ENCODE measurements at regions not wholly inside any gene's neighbourhood (a gene's known extent, or its start where the extent isn't known, plus 50 kb on each side); places are given as distances from the start of the nearest gene placed in this dataset.

GRCh38 chr1:182185136-182185535 is 123.6 kb upstream of the ZNF648 start:
- Histone ChIP-seq H3K27ac (replicated peaks in 1 of 4) (no peak overlapping the region), H3K9me3 (no peaks in the 10 kb centered on the region), H3K36me3 (no peaks in the 10 kb centered on the region), H3K4me1 (peaks cover 2 to 24% (median 18%) of the 10 kb centered on the region in 4 donors), H3K4me3 (no peak overlapping the region), H3K27me3 (no peaks in the 10 kb centered on the region)
- intact Hi-C loops (cut with DNase I) = no loop called here
- WGBS = 84% methylated on average over 2 of the region's 2 CpGs
- no peak for DNase-seq (ENCODE audit: extremely low spot score)
- TF ChIP-seq POLR2A (IDR thresholded peaks at IDR 0.05; ENCODE audit: low read depth) (no peak), EP300 (IDR thresholded peaks at IDR 0.05) (no peak), CTCF (IDR thresholded peaks at IDR 0.05) (no peak), POLR2AphosphoS5 (IDR thresholded peaks at IDR 0.05) (no peak)

DNA sequence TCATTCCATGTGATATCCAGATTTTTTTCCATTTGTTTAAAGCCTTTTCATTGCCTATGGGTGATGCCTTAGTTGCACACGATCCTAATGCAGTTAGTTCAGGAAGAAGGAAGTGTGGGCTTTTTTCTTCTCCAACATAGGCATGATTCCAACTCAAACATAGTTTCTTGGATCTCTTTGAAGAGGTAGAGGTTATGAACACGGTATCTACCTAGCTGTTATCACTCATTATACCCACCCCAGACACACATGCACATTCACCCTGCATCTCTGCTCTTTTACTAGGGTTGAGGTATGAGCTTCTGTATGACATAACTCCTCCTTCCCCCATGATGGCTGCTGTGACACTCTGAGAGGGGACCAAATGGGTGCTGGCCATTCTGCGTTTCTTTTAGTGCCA is 122.1 kb upstream of the ZNF648 start:
- no peaks in the 10 kb centered on the region for H3K27me3 ChIP-seq
- no peak for TF ChIP-seq POLR2A (IDR thresholded peaks at IDR 0.05; ENCODE audit: low read depth)
- no peak for TF ChIP-seq CTCF (IDR thresholded peaks at IDR 0.05)
- no peak for TF ChIP-seq EP300 (IDR thresholded peaks at IDR 0.05)
- no peak for TF ChIP-seq POLR2AphosphoS5 (IDR thresholded peaks at IDR 0.05)
- WGBS = 69% methylated on average over 3 of the region's 3 CpGs

DNA sequence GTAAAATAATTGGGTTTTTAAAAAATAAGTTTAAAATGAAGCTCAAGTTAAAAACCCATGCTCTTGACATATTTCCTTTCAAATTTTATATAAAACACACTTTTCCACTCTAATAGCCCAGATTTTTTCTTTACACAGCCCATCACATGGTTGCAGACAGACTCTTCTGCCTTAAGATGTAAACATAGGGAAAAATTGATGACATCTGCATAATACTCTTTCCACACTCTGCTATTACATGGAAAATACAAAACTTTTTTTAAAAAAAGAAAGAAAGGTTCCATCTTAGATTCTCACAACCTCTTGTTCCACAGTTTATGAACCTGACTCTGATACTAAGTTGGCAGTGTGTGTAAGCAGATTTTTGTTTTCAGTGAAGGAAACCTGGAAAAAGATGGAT is 120.8 kb upstream of the ZNF648 start:
- intact Hi-C loops (cut with DNase I) = no loop called here
- no peak overlapping the region for H3K4me3 ChIP-seq
- no peaks in the 10 kb centered on the region for H3K9me3 ChIP-seq
- no peak overlapping the region for H3K27ac ChIP-seq (replicated peaks in 1 of 4)
- H3K27me3 ChIP-seq = no peaks in the 10 kb centered on the region
- TF ChIP-seq CTCF (IDR thresholded peaks at IDR 0.05) = no peak
- no peak for TF ChIP-seq POLR2AphosphoS5 (IDR thresholded peaks at IDR 0.05)
- H3K4me1 ChIP-seq = peaks cover 2 to 24% (median 18%) of the 10 kb centered on the region in 4 donors
- no peak for DNase-seq (ENCODE audit: extremely low spot score)
- no peaks in the 10 kb centered on the region for H3K36me3 ChIP-seq

More for the DNA sequence above, 122.1 kb upstream of the ZNF648 start:
- H3K4me1 ChIP-seq = peaks cover 2 to 24% (median 18%) of the 10 kb centered on the region in 4 donors
- no peak overlapping the region for H3K27ac ChIP-seq (replicated peaks in 1 of 4)
- no peaks in the 10 kb centered on the region for H3K36me3 ChIP-seq
- no peaks in the 10 kb centered on the region for H3K9me3 ChIP-seq
- DNase-seq (ENCODE audit: extremely low spot score) = no peak
- no peak overlapping the region for H3K4me3 ChIP-seq
- intact Hi-C loops (cut with DNase I) = no loop called here

DNA sequence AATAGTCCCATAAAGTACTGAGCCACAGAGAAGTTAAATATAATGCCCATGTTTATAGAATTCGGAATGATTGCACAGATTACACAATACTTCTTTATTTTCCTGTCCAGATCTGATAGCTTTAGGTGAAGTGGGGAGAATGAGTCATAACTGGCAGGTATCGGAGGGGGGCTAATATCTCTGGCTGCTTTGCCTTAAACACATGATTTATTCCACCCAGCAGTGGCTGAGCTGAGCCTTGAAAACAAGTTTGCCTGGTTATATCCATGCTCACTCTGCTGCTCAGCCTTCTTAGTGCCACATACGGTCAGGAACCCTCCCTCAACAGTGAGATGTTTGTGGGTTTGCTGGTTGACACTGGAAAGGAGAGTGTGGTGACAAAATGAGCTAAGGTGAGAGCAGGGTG is 119.7 kb upstream of the ZNF648 start:
- no peaks in the 10 kb centered on the region for H3K9me3 ChIP-seq
- TF ChIP-seq POLR2A (IDR thresholded peaks at IDR 0.05; ENCODE audit: low read depth) = no peak
- TF ChIP-seq POLR2AphosphoS5 (IDR thresholded peaks at IDR 0.05) = no peak
- no peak for TF ChIP-seq EP300 (IDR thresholded peaks at IDR 0.05)
- no peak for TF ChIP-seq CTCF (IDR thresholded peaks at IDR 0.05)
- no peak overlapping the region for H3K27ac ChIP-seq (replicated peaks in 1 of 4)
- 57% methylated on average over 3 of the region's 3 CpGs for WGBS
- no peak overlapping the region for H3K4me3 ChIP-seq
- intact Hi-C loops (cut with DNase I) = no loop called here
- H3K27me3 ChIP-seq = no peaks in the 10 kb centered on the region
- DNase-seq (ENCODE audit: extremely low spot score) = no peak
- no peaks in the 10 kb centered on the region for H3K36me3 ChIP-seq
- H3K4me1 ChIP-seq = peaks cover 2 to 15% (median 11%) of the 10 kb centered on the region in 4 donors

- Histone ChIP-seq H3K9me3 (no peaks in the 10 kb centered on the region), H3K36me3 (no peaks in the 10 kb centered on the region), H3K4me1 (peaks cover 25 to 45% (median 42%) of the 10 kb centered on the region in 4 donors), H3K27ac (replicated peaks in 1 of 4) (peak overlapping the region; percentile 76 to 88 (median 82)), H3K4me3 (no peak overlapping the region), H3K27me3 (no peaks in the 10 kb centered on the region)
- DNase-seq (ENCODE audit: extremely low spot score) = no peak
- WGBS = 74% methylated on average over 4 of the region's 4 CpGs
- TF ChIP-seq EP300 (IDR thresholded peaks at IDR 0.05) (no peak), POLR2AphosphoS5 (IDR thresholded peaks at IDR 0.05) (no peak), CTCF (IDR thresholded peaks at IDR 0.05) (no peak), POLR2A (IDR thresholded peaks at IDR 0.05; ENCODE audit: low read depth) (no peak)
- intact Hi-C loops (cut with DNase I) = loop anchor here (10.0 kb wide), 1 partner anchor 119 kb away; no protein-coding TSS in a partner anchor
Observed at GRCh38 chr1:182175361-182175931, 113.9 kb upstream of the ZNF648 start.

Measured in esophagus muscularis mucosa (tissue), 4 donors.